Heart left ventricle (tissue), 16 donors: ENCODE measurements at regions not wholly inside any gene's neighbourhood (a gene's known extent, or its start where the extent isn't known, plus 50 kb on each side); places are given as distances from the start of the nearest gene placed in this dataset.

Experiments used
- ATAC-seq, 4 donors: fragments of 200-7000 bp; cut with Tn5 transposase; one replicate each; pipeline ENCODE4 v1.9.1; 2020 to 2022; ENCODE audit warnings: moderate library complexity in 4 of 4, mild to moderate bottlenecking in 3 of 4, moderate number of reproducible peaks in 1 of 4
- DNase-seq, 5 donors: peaks; one replicate each; pipeline ENCODE4 v3.0.0-alpha.2; 2020
- H3K27ac ChIP-seq, 12 donors: fragments of 200-600 bp; sonication (generic) in 4 of 12; one replicate each; pipeline versions ENCODE4 v1.5.0 to v1.8.0; 2016 to 2022; ENCODE audit warnings: mild to moderate bottlenecking in 2 of 12
- H3K27me3 ChIP-seq, 9 donors: fragments of 200-600 bp; sonication (generic) in 2 of 9; one replicate each; pipeline versions ENCODE4 v1.5.1 to v1.8.0; 2016 to 2022; ENCODE audit warnings: mild to moderate bottlenecking in 3 of 9
- H3K36me3 ChIP-seq, 9 donors: fragments of 200-600 bp; sonication (generic) in 2 of 9; one replicate each; pipeline versions ENCODE4 v1.5.0 to v1.8.0; 2018 to 2022; ENCODE audit warnings: mild to moderate bottlenecking in 2 of 9
- H3K4me1 ChIP-seq, 12 donors: fragments of 200-600 bp; sonication (generic) in 4 of 12; one replicate each; pipeline versions ENCODE4 v1.5.0 to v1.8.0; 2016 to 2022; ENCODE audit warnings: mild to moderate bottlenecking in 3 of 12
- H3K4me3 ChIP-seq, 12 donors: fragments of 200-600 bp; sonication (generic) in 4 of 12; one replicate each; pipeline versions ENCODE4 v1.5.0 to v1.8.0; 2017 to 2022; ENCODE audit warnings: mild to moderate bottlenecking in 9 of 12, moderate library complexity in 4 of 12
- H3K9me3 ChIP-seq, 12 donors: fragments of 200-600 bp; sonication (generic) in 4 of 12; one replicate each; pipeline versions ENCODE4 v1.5.0 to v1.8.0; 2016 to 2022; ENCODE audit warnings: mild to moderate bottlenecking in 1 of 12
- POLR2A ChIP-seq, 2 donors: fragments of 450-650 bp; IDR thresholded peaks; one replicate each; pipeline ENCODE4 v1.6.1; 2017; ENCODE audit warnings: antibody characterized with exemption in 2 of 2, mild to moderate bottlenecking in 2 of 2, moderate library complexity in 2 of 2
- WGBS, 4 donors: extraction: QIAGEN DNeasy Blood & Tissue Kit in 2 of 4; methylation state at CpG; one replicate each; pipeline versions ENCODE4 v1.1.5 to v1.1.7; 2013 to 2018; 5-methylcytosine and 5-hydroxymethylcytosine counted together
- intact Hi-C, 10 donors: fragments of 100-400 bp; cut with DNase I; formaldehyde crosslinking; loops; one replicate each; pipeline versions ENCODE4 v1.11.1 to v1.14.2; 2022
- TF ChIP-seq, protein P1 (sequence below), 12 donors: fragments of 200-600 bp; sonication (generic) in 4 of 12; IDR thresholded peaks; one replicate each; pipeline versions ENCODE4 v1.5.0 to v1.8.0; 2018 to 2022; ENCODE audit warnings: antibody characterized with exemption in 12 of 12, mild to moderate bottlenecking in 5 of 12
- donor health status: ischemic (EF 13 %, LVEDD 7.1; RV severe dilation, severe dysfunction).
- donor health status: healthy with polysubstance abuse.
- donor health status: DM: no; HTN: yes; CAD: no.
- donor health status: DM: no; HTN: no; CAD: no.
- donor health status: ischemic (EF 25% LVEDD 6.9; RV normal size, moderate dysfunction).
- donor health status: ischemic (EF 25% LVEDD 5.7; RV mildly dilated, moderate dysfunction).
- donor health status: healthy.
- donor health status: DM: yes; HTN: yes; CAD: no.
- donor health status: ischemic (EF 35%, LVEDD 5.7; RV mildly dilated, moderate dysfunction).
- donor health status: nonischemic (EF 11% LVEDD 7.7; RV severe dilation, severe dysfunction).
- donor health status: DM: yes; HTN: yes; CAD: no.
- donor health status: PGD.
- donor health status: ischemic (EF 29% LVEDD 5.4; RV normal size, mild dysfunction).
- donor health status: nonischemic (EF 23%, LVEDD 6.1; RV moderate dilation, normal function).

GRCh38 chr20:52090035-52090434 lies 101.5 kb downstream of the ZFP64 start:
- no peak for DNase-seq
- WGBS, 4 donors, result 94 to 99% (median 96%) methylated on average over 3 of the region's 3 CpGs
- no peak for ATAC-seq
- Histone ChIP-seq H3K27ac (no peak overlapping the region), H3K9me3 (peaks cover 0 to 16% (median 10%) of the 10 kb centered on the region in 12 donors), H3K27me3 (no peaks in the 10 kb centered on the region), H3K36me3 (peaks cover 0 to 17% (median 0%) of the 10 kb centered on the region in 9 donors), H3K4me3 (no peak overlapping the region), H3K4me1 (no peaks in the 10 kb centered on the region)
- intact Hi-C loops, result loop anchor here in 1 of 10 donors (10.0 kb wide), 1 partner anchor 705 kb away; no protein-coding TSS in a partner anchor
- TF ChIP-seq POLR2A (IDR thresholded peaks at IDR 0.05), result no peak
- TF ChIP-seq, protein P1, sequence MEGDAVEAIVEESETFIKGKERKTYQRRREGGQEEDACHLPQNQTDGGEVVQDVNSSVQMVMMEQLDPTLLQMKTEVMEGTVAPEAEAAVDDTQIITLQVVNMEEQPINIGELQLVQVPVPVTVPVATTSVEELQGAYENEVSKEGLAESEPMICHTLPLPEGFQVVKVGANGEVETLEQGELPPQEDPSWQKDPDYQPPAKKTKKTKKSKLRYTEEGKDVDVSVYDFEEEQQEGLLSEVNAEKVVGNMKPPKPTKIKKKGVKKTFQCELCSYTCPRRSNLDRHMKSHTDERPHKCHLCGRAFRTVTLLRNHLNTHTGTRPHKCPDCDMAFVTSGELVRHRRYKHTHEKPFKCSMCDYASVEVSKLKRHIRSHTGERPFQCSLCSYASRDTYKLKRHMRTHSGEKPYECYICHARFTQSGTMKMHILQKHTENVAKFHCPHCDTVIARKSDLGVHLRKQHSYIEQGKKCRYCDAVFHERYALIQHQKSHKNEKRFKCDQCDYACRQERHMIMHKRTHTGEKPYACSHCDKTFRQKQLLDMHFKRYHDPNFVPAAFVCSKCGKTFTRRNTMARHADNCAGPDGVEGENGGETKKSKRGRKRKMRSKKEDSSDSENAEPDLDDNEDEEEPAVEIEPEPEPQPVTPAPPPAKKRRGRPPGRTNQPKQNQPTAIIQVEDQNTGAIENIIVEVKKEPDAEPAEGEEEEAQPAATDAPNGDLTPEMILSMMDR (IDR thresholded peaks at IDR 0.05), result no peak

DNA sequence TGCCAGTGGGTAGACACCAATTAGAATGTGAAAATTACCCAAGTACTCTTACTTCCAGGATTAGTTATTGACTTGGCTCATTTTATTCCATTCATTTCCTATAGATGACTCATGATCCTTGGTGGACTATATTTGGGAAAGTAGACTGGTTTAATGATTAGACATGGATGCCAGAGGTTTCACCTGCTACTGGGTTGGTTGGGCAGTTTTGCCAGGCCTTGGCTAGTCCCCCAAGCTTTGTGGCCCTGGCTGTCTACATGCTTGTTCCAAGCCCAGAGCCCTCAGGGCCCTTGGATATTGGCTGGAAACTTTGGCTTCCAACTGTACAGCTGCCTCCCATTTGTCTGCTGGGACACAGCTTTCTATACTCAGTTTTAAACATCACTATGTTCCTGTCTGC lies 104.1 kb downstream of the ZFP64 start:
- Histone ChIP-seq H3K4me3 (no peak overlapping the region), H3K9me3 (peaks cover 0 to 16% (median 10%) of the 10 kb centered on the region in 12 donors), H3K27ac (no peak overlapping the region), H3K4me1 (no peaks in the 10 kb centered on the region), H3K36me3 (peaks cover 0 to 26% (median 4%) of the 10 kb centered on the region in 9 donors), H3K27me3 (no peaks in the 10 kb centered on the region)
- TF ChIP-seq, protein P1 (IDR thresholded peaks at IDR 0.05), result no peak
- TF ChIP-seq POLR2A (IDR thresholded peaks at IDR 0.05), result no peak
- no peak for ATAC-seq
- intact Hi-C loops, result loop anchor here in 6 of 10 donors (2.0 to 10.0 kb wide), 3 partner anchors 383 to 713 kb away; no protein-coding TSS in a partner anchor
- no peak for DNase-seq

- H3K9me3 ChIP-seq, result peaks cover 0 to 16% (median 10%) of the 10 kb centered on the region in 12 donors
- DNase-seq, result no peak
- peaks cover 0 to 26% (median 4%) of the 10 kb centered on the region in 9 donors for H3K36me3 ChIP-seq
- no peak overlapping the region for H3K4me3 ChIP-seq
- intact Hi-C loops, result loop anchor here in 6 of 10 donors (2.0 to 10.0 kb wide), 3 partner anchors 382 to 712 kb away; no protein-coding TSS in a partner anchor
- H3K27me3 ChIP-seq, result no peaks in the 10 kb centered on the region
- no peaks in the 10 kb centered on the region for H3K4me1 ChIP-seq
- TF ChIP-seq POLR2A (IDR thresholded peaks at IDR 0.05), result no peak
- TF ChIP-seq, protein P1 (IDR thresholded peaks at IDR 0.05), result no peak
- no peak overlapping the region for H3K27ac ChIP-seq
- ATAC-seq, result no peak
These were observed 104.7 kb downstream of the ZFP64 start for GRCh38 chr20:52086878-52087277.

DNA sequence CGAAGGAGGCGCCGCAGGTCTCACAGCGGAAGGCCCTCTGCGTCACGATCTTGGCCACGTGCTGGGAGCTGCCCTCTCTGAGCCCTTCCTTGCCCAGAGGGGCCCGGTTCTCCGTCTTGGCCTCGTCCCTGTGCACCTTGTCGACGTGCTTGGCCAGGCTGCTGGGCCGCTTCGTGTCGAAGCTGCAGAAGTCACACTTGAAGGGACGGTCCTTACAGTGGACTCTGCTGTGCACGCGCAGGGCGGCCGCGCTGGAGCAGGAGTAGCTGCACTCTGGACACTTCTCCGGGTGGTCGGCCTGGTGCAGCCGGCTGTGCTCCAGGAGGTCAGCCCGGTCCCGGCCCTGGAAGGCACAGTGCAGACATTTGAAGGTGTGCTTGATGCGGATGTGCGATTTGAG lies 106.9 kb downstream of the ZFP64 start:
- intact Hi-C loops, result loop anchor here in 9 of 10 donors (1.0 to 10.0 kb wide), 9 partner anchors 282 to 712 kb away; partner anchors contain the start of gene SALL4 (in 1 of the 9)
- Histone ChIP-seq H3K36me3 (peaks cover 0 to 26% (median 4%) of the 10 kb centered on the region in 9 donors), H3K9me3 (peaks cover 0 to 16% (median 10%) of the 10 kb centered on the region in 12 donors), H3K27me3 (no peaks in the 10 kb centered on the region), H3K4me1 (no peaks in the 10 kb centered on the region), H3K27ac (no peak overlapping the region), H3K4me3 (no peak overlapping the region)
- 92 to 96% (median 96%) methylated on average over 21 to 28 of the region's 28 CpGs for WGBS, 4 donors
- DNase-seq, result no peak
- TF ChIP-seq, protein P1 (IDR thresholded peaks at IDR 0.05), result no peak
- TF ChIP-seq POLR2A (IDR thresholded peaks at IDR 0.05), result no peak
- ATAC-seq, result peak in 1 of 4 donors; percentile 29
